ENCODE measurements at regions not wholly inside any gene's neighbourhood (a gene's known extent, or its start where the extent isn't known, plus 50 kb on each side); places are given as distances from the start of the nearest gene placed in this dataset.

DNA sequence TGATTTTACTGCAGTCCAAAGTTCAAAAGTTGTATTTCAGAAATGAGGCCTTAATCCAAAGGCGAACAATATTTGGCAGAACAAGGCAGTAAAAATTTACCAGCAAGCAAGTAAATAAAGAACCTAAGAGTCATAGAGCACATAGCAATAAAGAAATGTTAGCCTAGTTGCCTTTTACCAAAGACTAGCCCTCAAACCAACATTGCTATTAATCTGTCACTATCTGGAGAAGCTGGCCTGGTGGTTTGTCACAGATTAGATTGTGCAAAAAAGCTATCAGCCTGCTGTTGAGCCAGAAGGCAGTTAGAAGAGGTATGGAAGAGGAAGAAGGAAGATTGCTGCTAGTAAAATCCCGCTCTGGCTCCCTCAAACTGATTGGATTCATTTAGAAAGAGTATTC is 304.7 kb upstream of the KLF4 start:
- no peak overlapping the region for H3K27ac ChIP-seq (ENCODE audit: low read depth, low read length)
- no peak overlapping the region for H3K4me3 ChIP-seq (replicated peaks in 1 of 2; ENCODE audit: low read depth in 1 of 2, low read length in 2 of 2)
- DNase-seq (ENCODE audit: low read depth, low spot score) (no peak), ATAC-seq (no peak)
- TF ChIP-seq CBX3 (IDR thresholded peaks at IDR 0.05; ENCODE audit: low read depth) (no peak), RAD21 (IDR thresholded peaks at IDR 0.05; ENCODE audit: low read depth) (no peak), EZH2 (IDR thresholded peaks at IDR 0.05) (no peak), POLR2A (IDR thresholded peaks at IDR 0.05; ENCODE audit: borderline replicate concordance, extremely low read depth, insufficient read depth, insufficient read length) (no peak)
- H3K9me2 ChIP-seq (ENCODE audit: insufficient read depth): no peaks in the 10 kb centered on the region
- POLR2A ChIA-PET: no interaction called here
- CTCF ChIA-PET: no interaction called here
- BruUV-seq (replicated peaks): no TSS peak
- H3K27me3 ChIP-seq (ENCODE audit: insufficient read depth, low read length): no peaks in the 10 kb centered on the region
- H3K9me3 ChIP-seq (ENCODE audit: control insufficient read depth in 1 of 2, insufficient read depth in 1 of 2, low read depth in 1 of 2, low read length in 2 of 2): no peaks in the 10 kb centered on the region
- H3K79me2 ChIP-seq (ENCODE audit: insufficient read depth, low read length): no peaks in the 10 kb centered on the region
- H2AFZ ChIP-seq (ENCODE audit: low read depth, low read length, poor library complexity, severe bottlenecking): no peak overlapping the region
- intact Hi-C loops (cut with micrococcal nuclease): no loop called here
- no peak overlapping the region for H3K9ac ChIP-seq (ENCODE audit: low read length)
- H3K4me1 ChIP-seq (ENCODE audit: control insufficient read depth in 1 of 2, insufficient read depth in 2 of 2, low read length in 2 of 2): no peaks in the 10 kb centered on the region
- H3K36me3 ChIP-seq (ENCODE audit: control insufficient read depth in 1 of 2, insufficient read depth in 2 of 2, low read length in 2 of 2): no peaks in the 10 kb centered on the region
- H4K20me1 ChIP-seq (ENCODE audit: insufficient read depth): no peaks in the 10 kb centered on the region
- no peak overlapping the region for H3K4me2 ChIP-seq (ENCODE audit: low read length)
- RAD21 ChIA-PET (ENCODE audit: low non-redundant PET in 1 of 2, low total read pairs in 2 of 2, uncharacterized antibody in 2 of 2, unreplicated experiment in 2 of 2): no interaction called here

DNA sequence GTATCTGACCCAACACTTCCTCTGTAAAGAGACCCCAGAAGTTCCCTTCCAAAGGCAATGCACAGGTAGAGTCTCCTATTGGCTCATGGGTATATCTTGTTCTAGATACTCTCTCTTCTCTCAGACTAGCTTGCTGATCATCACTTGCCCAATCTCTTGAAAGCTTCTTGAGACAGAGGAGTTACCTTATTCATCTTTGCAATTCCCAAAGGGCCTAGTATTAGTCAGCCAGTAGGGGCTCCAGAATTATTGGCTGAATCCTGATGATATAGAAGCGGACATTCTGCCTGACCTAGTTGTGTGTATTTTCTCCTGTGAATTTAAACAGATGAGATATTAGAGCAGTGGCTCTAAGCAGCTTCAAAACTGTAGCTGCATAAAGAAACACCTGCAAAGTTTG is 304.0 kb upstream of the KLF4 start:
- no peaks in the 10 kb centered on the region for H3K36me3 ChIP-seq (ENCODE audit: control insufficient read depth in 1 of 2, insufficient read depth in 2 of 2, low read length in 2 of 2)
- ChIA-PET CTCF (no interaction called here), RAD21 (ENCODE audit: low non-redundant PET in 1 of 2, low total read pairs in 2 of 2, uncharacterized antibody in 2 of 2, unreplicated experiment in 2 of 2) (no interaction called here), POLR2A (no interaction called here)
- H3K4me2 ChIP-seq (ENCODE audit: low read length): no peak overlapping the region
- no peaks in the 10 kb centered on the region for H3K4me1 ChIP-seq (ENCODE audit: control insufficient read depth in 1 of 2, insufficient read depth in 2 of 2, low read length in 2 of 2)
- no peak overlapping the region for H3K9ac ChIP-seq (ENCODE audit: low read length)
- H3K9me2 ChIP-seq (ENCODE audit: insufficient read depth): no peaks in the 10 kb centered on the region
- H4K20me1 ChIP-seq (ENCODE audit: insufficient read depth): no peaks in the 10 kb centered on the region
- BruUV-seq (replicated peaks): no TSS peak
- no peak overlapping the region for H3K27ac ChIP-seq (ENCODE audit: low read depth, low read length)
- H2AFZ ChIP-seq (ENCODE audit: low read depth, low read length, poor library complexity, severe bottlenecking): no peak overlapping the region
- no peak for ATAC-seq
- no peaks in the 10 kb centered on the region for H3K27me3 ChIP-seq (ENCODE audit: insufficient read depth, low read length)
- no peaks in the 10 kb centered on the region for H3K79me2 ChIP-seq (ENCODE audit: insufficient read depth, low read length)
- intact Hi-C loops (cut with micrococcal nuclease): no loop called here
- no peak for DNase-seq (ENCODE audit: low read depth, low spot score)
- H3K9me3 ChIP-seq (ENCODE audit: control insufficient read depth in 1 of 2, insufficient read depth in 1 of 2, low read depth in 1 of 2, low read length in 2 of 2): no peaks in the 10 kb centered on the region
- no peak overlapping the region for H3K4me3 ChIP-seq (replicated peaks in 1 of 2; ENCODE audit: low read depth in 1 of 2, low read length in 2 of 2)
- TF ChIP-seq JUND (IDR thresholded peaks at IDR 0.05) (no peak), TCF7L2 (IDR thresholded peaks at IDR 0.05; ENCODE audit: borderline replicate concordance, extremely low read depth, insufficient read depth, insufficient read length) (no peak), SIN3A (IDR thresholded peaks at IDR 0.05; ENCODE audit: low read depth) (no peak), ZNF274 (IDR thresholded peaks at IDR 0.05; ENCODE audit: low read depth, low read length) (no peak), EZH2 (IDR thresholded peaks at IDR 0.05) (no peak), ELF1 (IDR thresholded peaks at IDR 0.05; ENCODE audit: borderline replicate concordance, low read depth) (no peak), POLR2AphosphoS5 (IDR thresholded peaks at IDR 0.05; ENCODE audit: low read depth, low read length) (no peak), CBX3 (IDR thresholded peaks at IDR 0.05; ENCODE audit: low read depth) (no peak), YY1 (IDR thresholded peaks at IDR 0.05; ENCODE audit: extremely low read depth, insufficient replicate concordance, low read depth, low read length) (no peak), CEBPB (IDR thresholded peaks at IDR 0.05; ENCODE audit: low read depth) (no peak), ZFX (IDR thresholded peaks at IDR 0.05) (no peak), FOSL1 (IDR thresholded peaks at IDR 0.05; ENCODE audit: low read depth) (no peak), SRF (IDR thresholded peaks at IDR 0.05; ENCODE audit: low read depth) (no peak)
- TF ChIP-seq, protein P1, sequence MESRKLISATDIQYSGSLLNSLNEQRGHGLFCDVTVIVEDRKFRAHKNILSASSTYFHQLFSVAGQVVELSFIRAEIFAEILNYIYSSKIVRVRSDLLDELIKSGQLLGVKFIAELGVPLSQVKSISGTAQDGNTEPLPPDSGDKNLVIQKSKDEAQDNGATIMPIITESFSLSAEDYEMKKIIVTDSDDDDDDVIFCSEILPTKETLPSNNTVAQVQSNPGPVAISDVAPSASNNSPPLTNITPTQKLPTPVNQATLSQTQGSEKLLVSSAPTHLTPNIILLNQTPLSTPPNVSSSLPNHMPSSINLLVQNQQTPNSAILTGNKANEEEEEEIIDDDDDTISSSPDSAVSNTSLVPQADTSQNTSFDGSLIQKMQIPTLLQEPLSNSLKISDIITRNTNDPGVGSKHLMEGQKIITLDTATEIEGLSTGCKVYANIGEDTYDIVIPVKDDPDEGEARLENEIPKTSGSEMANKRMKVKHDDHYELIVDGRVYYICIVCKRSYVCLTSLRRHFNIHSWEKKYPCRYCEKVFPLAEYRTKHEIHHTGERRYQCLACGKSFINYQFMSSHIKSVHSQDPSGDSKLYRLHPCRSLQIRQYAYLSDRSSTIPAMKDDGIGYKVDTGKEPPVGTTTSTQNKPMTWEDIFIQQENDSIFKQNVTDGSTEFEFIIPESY (IDR thresholded peaks at IDR 0.05; ENCODE audit: extremely low read depth, insufficient replicate concordance, low read length): no peak
- TF ChIP-seq, protein P2, sequence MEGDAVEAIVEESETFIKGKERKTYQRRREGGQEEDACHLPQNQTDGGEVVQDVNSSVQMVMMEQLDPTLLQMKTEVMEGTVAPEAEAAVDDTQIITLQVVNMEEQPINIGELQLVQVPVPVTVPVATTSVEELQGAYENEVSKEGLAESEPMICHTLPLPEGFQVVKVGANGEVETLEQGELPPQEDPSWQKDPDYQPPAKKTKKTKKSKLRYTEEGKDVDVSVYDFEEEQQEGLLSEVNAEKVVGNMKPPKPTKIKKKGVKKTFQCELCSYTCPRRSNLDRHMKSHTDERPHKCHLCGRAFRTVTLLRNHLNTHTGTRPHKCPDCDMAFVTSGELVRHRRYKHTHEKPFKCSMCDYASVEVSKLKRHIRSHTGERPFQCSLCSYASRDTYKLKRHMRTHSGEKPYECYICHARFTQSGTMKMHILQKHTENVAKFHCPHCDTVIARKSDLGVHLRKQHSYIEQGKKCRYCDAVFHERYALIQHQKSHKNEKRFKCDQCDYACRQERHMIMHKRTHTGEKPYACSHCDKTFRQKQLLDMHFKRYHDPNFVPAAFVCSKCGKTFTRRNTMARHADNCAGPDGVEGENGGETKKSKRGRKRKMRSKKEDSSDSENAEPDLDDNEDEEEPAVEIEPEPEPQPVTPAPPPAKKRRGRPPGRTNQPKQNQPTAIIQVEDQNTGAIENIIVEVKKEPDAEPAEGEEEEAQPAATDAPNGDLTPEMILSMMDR (IDR thresholded peaks at IDR 0.05 in 2 of 3, conservative IDR thresholded peaks at IDR 0.05 in 1 of 3; ENCODE audit: borderline replicate concordance in 1 of 3, insufficient read depth in 1 of 3, low read depth in 2 of 3, low read length in 2 of 3): no peak

Data from HCT116 (cell line).